K562 (cell line): ENCODE measurements at regions not wholly inside any gene's neighbourhood (a gene's known extent, or its start where the extent isn't known, plus 50 kb on each side); places are given as distances from the start of the nearest gene placed in this dataset.

Source experiments
- ATAC-seq: fragments of 200-7000 bp; cut with Tn5 transposase; 3 replicates; pipeline ENCODE4 v1.9.1; 2020; ENCODE audit warnings: moderate library complexity
- BruUV-seq: library from RNA; stranded (reverse); fragments of 400-500 nt; replicated peaks from 2 replicates; lab custom pipeline; 2021; lab: Mats Ljungman, UMichigan
- CTCF ChIA-PET: fragments of 300-600 bp; formaldehyde crosslinking; extraction: SDS; loops from one replicate; lab custom pipeline; 2021; ENCODE audit warnings: low intra/inter-chr PET ratio; lab: Yijun Ruan, JAX
- POLR2A ChIA-PET: fragments of 300-600, 350-650 bp; sonication (Branson Sonifier 250); formaldehyde crosslinking; extraction: SDS; loops from one replicate; lab custom pipeline; 2021; ENCODE audit warnings: antibody characterized with exemption, inconsistent platforms; lab: Yijun Ruan, JAX
- DNase-seq, 4 experiments: peaks; one replicate each; pipeline versions ENCODE4 v3.0.0 to v3.0.0-alpha.2; 2011 to 2018; ENCODE audit warnings: low spot score in 3 of 4, mixed read lengths in 3 of 4; ENCODE audit errors: extremely low read depth in 1 of 4
- FAIRE-seq: peaks from 2 replicates; lab custom pipeline; 2011; peaks lifted over from hg19 to GRCh38; lab: Jason Lieb, UNC
- H2AFZ ChIP-seq: 2 replicates; pipeline ENCODE4 v1.6.0; 2011; ENCODE audit warnings: low read depth, low read length, control low read depth, inconsistent platforms
- H3K27ac ChIP-seq: fragments of 200-600 bp; 3 replicates; pipeline ENCODE4 v1.8.0; 2011; ENCODE audit warnings: low read depth, mild to moderate bottlenecking, control low read depth, inconsistent platforms, low read length, moderate library complexity, mixed read lengths; ENCODE audit errors: extremely low read depth
- H3K27me3 ChIP-seq, 2 experiments: fragments of 300-600 bp in 1 of 2; 2 replicates in 1 of 2; 3 replicates in 1 of 2; pipeline versions ENCODE4 v1.6.0 to v1.8.0; 2011; ENCODE audit warnings: inconsistent platforms in 2 of 2, low read length in 2 of 2, mild to moderate bottlenecking in 1 of 2, mixed read lengths in 1 of 2, moderate library complexity in 1 of 2; ENCODE audit not compliant: control insufficient read depth in 2 of 2, insufficient read depth in 2 of 2
- H3K36me3 ChIP-seq: fragments of 300-600 bp; 3 replicates; pipeline ENCODE4 v1.8.0; 2011; ENCODE audit warnings: mild to moderate bottlenecking, low read length, inconsistent platforms; ENCODE audit not compliant: control insufficient read depth, insufficient read depth
- H3K4me1 ChIP-seq, 2 experiments: fragments of 200-600 bp in 1 of 2; replicated peaks in 1 of 2; 2 replicates in 1 of 2; 3 replicates in 1 of 2; pipeline versions ENCODE4 v1.5.1 to v1.8.0; 2011; ENCODE audit warnings: inconsistent platforms in 2 of 2, low read length in 2 of 2, mild to moderate bottlenecking in 1 of 2, mixed read lengths in 1 of 2, moderate library complexity in 1 of 2; ENCODE audit not compliant: control insufficient read depth in 2 of 2, insufficient read depth in 2 of 2
- H3K4me2 ChIP-seq: 2 replicates; pipeline ENCODE4 v1.6.1; 2011; ENCODE audit warnings: low read length, control low read depth, inconsistent platforms, mixed read lengths; ENCODE audit not compliant: insufficient read depth
- H3K4me3 ChIP-seq: fragments of 200-600 bp; sonication (generic), shearing (Covaris generic); 2 replicates; pipeline ENCODE4 v1.5.1; 2016; ENCODE audit warnings: control low read depth, inconsistent platforms
- H3K79me2 ChIP-seq: fragments of 200-600 bp; 3 replicates; pipeline ENCODE4 v1.8.0; 2011; ENCODE audit warnings: low read length, inconsistent platforms; ENCODE audit not compliant: control insufficient read depth, insufficient read depth
- H3K9ac ChIP-seq, 2 experiments: 2 replicates each; pipeline versions ENCODE4 v1.6.0 to v1.6.1; 2011; ENCODE audit warnings: low read depth in 2 of 2, low read length in 2 of 2, control low read depth in 1 of 2, inconsistent platforms in 1 of 2, mild to moderate bottlenecking in 1 of 2, mixed read lengths in 1 of 2; ENCODE audit not compliant: insufficient read depth in 1 of 2
- H3K9me1 ChIP-seq: one replicate; pipeline ENCODE4 v1.6.0; 2011; ENCODE audit warnings: inconsistent platforms, mild to moderate bottlenecking, low read length, moderate library complexity; ENCODE audit not compliant: control insufficient read depth, insufficient read depth
- H3K9me3 ChIP-seq: replicated peaks from 2 replicates; pipeline ENCODE4 v1.5.1; 2011; ENCODE audit warnings: low read depth, low read length, inconsistent platforms; ENCODE audit not compliant: control insufficient read depth, insufficient read depth
- H4K20me1 ChIP-seq: replicated peaks from 2 replicates; pipeline ENCODE4 v1.6.1; 2011; ENCODE audit warnings: low read length, inconsistent platforms, mixed read lengths; ENCODE audit not compliant: control insufficient read depth, insufficient read depth
- BHLHE40 ChIP-seq: IDR thresholded peaks from 2 replicates; pipeline ENCODE4 v1.6.1; 2011; ENCODE audit warnings: low read length, improper control_type of control experiment
- C11orf30 ChIP-seq: fragments of 450-650 bp; IDR thresholded peaks from 2 replicates; pipeline ENCODE4 v1.6.1; 2016; ENCODE audit warnings: low read depth, mild to moderate bottlenecking
- MAFF ChIP-seq: IDR thresholded peaks from 2 replicates; pipeline ENCODE4 v1.6.1; 2012; ENCODE audit warnings: low read length, improper control_type of control experiment
- MAFG ChIP-seq: fragments of 450-650 bp; conservative IDR thresholded peaks from 2 replicates; pipeline ENCODE4 v1.6.1; 2016; ENCODE audit warnings: missing genetic modification characterization, missing compliant biosample characterization
- MAFK ChIP-seq: IDR thresholded peaks from 2 replicates; pipeline ENCODE4 v1.6.1; 2011; ENCODE audit warnings: low read length, improper control_type of control experiment
- ZNF316 ChIP-seq: fragments of 450-650 bp; IDR thresholded peaks from 2 replicates; pipeline ENCODE4 v1.6.1; 2016
- ZNF668 ChIP-seq: fragments of 250-450 bp; sonication (Bioruptor Pico); IDR thresholded peaks from 2 replicates; pipeline ENCODE4 v1.8.0; 2022; ENCODE audit warnings: mild to moderate bottlenecking, inconsistent platforms
- in situ Hi-C: fragments of 300-500 bp; cut with MboI; formaldehyde crosslinking; loops from 4 replicates; pipeline ENCODE4 v1.15.0; 2018; ENCODE audit warnings: inconsistent platforms, mixed read lengths
- intact Hi-C: fragments of 100-400 bp; cut with micrococcal nuclease; formaldehyde crosslinking; loops from 2 replicates; pipeline ENCODE4 v1.14.2; 2022

DNA sequence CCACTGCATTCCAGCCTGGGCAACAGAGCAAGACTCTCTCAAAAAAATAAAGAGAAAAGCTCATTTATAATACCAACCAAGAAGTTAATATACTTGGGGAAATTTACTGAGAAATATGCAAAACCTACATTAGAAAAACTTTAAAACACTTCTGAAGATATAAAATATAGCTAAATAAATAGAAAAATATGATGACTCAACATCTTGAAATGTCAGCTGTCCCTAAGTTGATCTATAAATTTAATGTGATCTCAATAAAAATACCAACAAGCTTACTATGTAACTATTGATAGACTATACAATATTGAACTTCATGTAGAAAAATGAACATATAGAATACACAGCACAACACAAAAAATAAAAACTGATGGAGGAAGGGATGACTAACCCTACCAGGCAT lies 87.5 kb upstream of the INTU start:
- Histone ChIP-seq H3K4me3 (no peak overlapping the region), H3K27ac (no peak overlapping the region), H3K4me2 (no peak overlapping the region), H3K4me1 (no peaks in the 10 kb centered on the region), H4K20me1 (no peaks in the 10 kb centered on the region), H3K36me3 (no peaks in the 10 kb centered on the region), H2AFZ (no peak overlapping the region), H3K9ac (no peak overlapping the region), H3K9me1 (no peaks in the 10 kb centered on the region), H3K9me3 (no peaks in the 10 kb centered on the region), H3K79me2 (no peaks in the 10 kb centered on the region), H3K27me3 (peaks cover 0 to 5% of the 10 kb centered on the region in 2 experiments; a peak in 3 of 5 replicates)
- no TSS peak for BruUV-seq
- POLR2A ChIA-PET = interaction anchor here (2.1 kb wide), 1 partner anchor 12 kb away, joined by 5 read pairs; no protein-coding TSS in a partner anchor
- FAIRE-seq (no peak), ATAC-seq (no peak), DNase-seq (no peak)
- in situ Hi-C loops (no loop called here), intact Hi-C loops (no loop called here)
- TF ChIP-seq MAFK (peak; percentile 8; the same call in 1 of the 2 replicates), ZNF668 (CRISPR knock-in tag) (no peak), ZNF316 (peak; percentile 85), MAFF (peak; percentile 42; the same call in 1 of the 2 replicates), C11orf30 (peak; percentile 73), BHLHE40 (no peak), MAFG (tag) (peak; percentile 46; the same call in 1 of the 2 replicates)
- CTCF ChIA-PET = no interaction called here
